HG03097 (cell line): ENCODE measurements at regions not wholly inside any gene's neighbourhood (a gene's known extent, or its start where the extent isn't known, plus 50 kb on each side); places are given as distances from the start of the nearest gene placed in this dataset.

ENCODE experiments used
- ATAC-seq: cut with Tn5 transposase; IDR thresholded peaks from one replicate; pipeline ENCODE4 v1.9.1; 2021; ENCODE audit not compliant: unreplicated experiment, low FRiP score

GRCh38 chr4:142960867-142961644, 115.0 kb upstream of the INPP4B start:
- ATAC-seq, result no peak

GRCh38 chr4:142961866-142962265, 115.8 kb upstream of the INPP4B start:
- ATAC-seq, result no peak

- ATAC-seq, result no peak
Observed at GRCh38 chr4:142974328-142974727, 128.2 kb upstream of the INPP4B start.

- no peak for ATAC-seq
Observed at GRCh38 chr4:142975618-142976017, 129.5 kb upstream of the INPP4B start.

GRCh38 chr4:142976482-142976881, 130.4 kb upstream of the INPP4B start:
- ATAC-seq, result no peak

GRCh38 chr4:142977182-142977581, 131.1 kb upstream of the INPP4B start:
- no peak for ATAC-seq

- ATAC-seq, result no peak
Observed at GRCh38 chr4:142983065-142983464, 137.0 kb upstream of the INPP4B start.

- ATAC-seq, result no peak
Observed at GRCh38 chr4:142983589-142983988, 137.5 kb upstream of the INPP4B start.

- ATAC-seq, result no peak
Observed at GRCh38 chr4:142984871-142985585, 138.9 kb upstream of the INPP4B start.

- ATAC-seq, result no peak
Observed at GRCh38 chr4:143016171-143016570, 168.5 kb upstream of the USP38 start.

- no peak for ATAC-seq
Observed at GRCh38 chr4:143017210-143017609, 167.5 kb upstream of the USP38 start.

GRCh38 chr4:143019351-143019750, 165.4 kb upstream of the USP38 start:
- no peak for ATAC-seq

- peak; percentile 54 for ATAC-seq
Observed at GRCh38 chr4:143021384-143021783, 163.3 kb upstream of the USP38 start.

- peak; percentile 65 for ATAC-seq
Observed at GRCh38 chr4:143023239-143023918, 161.3 kb upstream of the USP38 start.

GRCh38 chr4:143025081-143025704, 159.5 kb upstream of the USP38 start:
- peak; percentile 53 for ATAC-seq

- no peak for ATAC-seq
Observed at GRCh38 chr4:143026459-143027170, 158.1 kb upstream of the USP38 start.

- ATAC-seq, result no peak
Observed at GRCh38 chr4:143035661-143036060, 149.1 kb upstream of the USP38 start.

GRCh38 chr4:143036443-143036842, 148.3 kb upstream of the USP38 start:
- ATAC-seq, result no peak

- ATAC-seq, result no peak
Observed at GRCh38 chr4:143046454-143046853, 138.3 kb upstream of the USP38 start.

- no peak for ATAC-seq
Observed at GRCh38 chr4:143046906-143047305, 137.8 kb upstream of the USP38 start.
